ENCODE measurements at regions not wholly inside any gene's neighbourhood (a gene's known extent, or its start where the extent isn't known, plus 50 kb on each side); places are given as distances from the start of the nearest gene placed in this dataset.
"Not testable (repeated sequence)": the region's sequence is repeated elsewhere in the genome, so short reads cannot be mapped to it uniquely, and the experiment has no call there.

GRCh38 chr16:26510924-26511323 lies 555.8 kb upstream of the C16orf82 start:
- DNase-seq = no peak

DNA sequence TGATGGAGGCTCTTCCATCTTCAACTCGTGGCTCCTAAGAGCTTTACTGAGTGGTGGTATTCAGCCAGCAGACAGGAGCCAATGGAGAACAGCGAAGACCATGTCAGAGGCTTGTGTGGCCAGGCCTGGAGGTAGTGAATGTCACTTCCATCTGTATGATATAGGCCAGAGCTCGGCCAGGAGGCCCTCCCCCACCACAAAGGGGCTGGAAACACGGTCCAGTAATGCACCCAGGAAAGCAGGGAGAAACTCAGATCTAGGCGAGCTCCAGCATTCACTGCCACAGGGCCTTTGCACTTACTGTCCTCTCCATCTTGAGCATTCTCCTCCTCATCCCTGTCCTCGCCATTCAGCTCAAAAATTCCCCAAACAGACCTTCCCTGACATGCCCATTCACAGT lies 555.3 kb upstream of the C16orf82 start:
- no peak for DNase-seq

- DNase-seq = no peak
Measured at GRCh38 chr16:26521626-26522025, 545.1 kb upstream of the C16orf82 start.

- DNase-seq = no peak
Measured at GRCh38 chr16:26524281-26524680, 542.4 kb upstream of the C16orf82 start.

DNA sequence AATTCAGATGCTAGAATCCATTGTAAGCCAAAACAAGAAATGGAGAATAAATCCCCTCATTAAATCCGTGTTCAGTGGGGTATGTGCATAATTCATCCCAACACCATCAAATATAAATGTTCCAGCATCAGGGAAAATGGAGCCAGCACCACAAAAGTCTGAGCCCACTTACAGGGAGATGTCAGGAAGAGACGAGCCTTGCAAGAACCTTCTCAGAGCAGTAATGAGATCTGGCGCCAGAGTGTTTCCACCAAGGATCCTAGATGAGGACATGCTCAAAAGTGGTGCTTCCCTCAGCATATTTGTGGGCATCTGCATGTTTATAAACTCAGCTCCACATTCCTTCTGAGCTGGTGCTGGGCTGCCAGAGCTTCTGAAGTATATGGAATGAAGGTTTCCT lies 541.9 kb upstream of the C16orf82 start:
- DNase-seq = no peak

- no peak for DNase-seq
Measured at GRCh38 chr16:26525856-26526255, 540.9 kb upstream of the C16orf82 start.

- DNase-seq = no peak
Measured at GRCh38 chr16:26526633-26527032, 540.1 kb upstream of the C16orf82 start.

DNA sequence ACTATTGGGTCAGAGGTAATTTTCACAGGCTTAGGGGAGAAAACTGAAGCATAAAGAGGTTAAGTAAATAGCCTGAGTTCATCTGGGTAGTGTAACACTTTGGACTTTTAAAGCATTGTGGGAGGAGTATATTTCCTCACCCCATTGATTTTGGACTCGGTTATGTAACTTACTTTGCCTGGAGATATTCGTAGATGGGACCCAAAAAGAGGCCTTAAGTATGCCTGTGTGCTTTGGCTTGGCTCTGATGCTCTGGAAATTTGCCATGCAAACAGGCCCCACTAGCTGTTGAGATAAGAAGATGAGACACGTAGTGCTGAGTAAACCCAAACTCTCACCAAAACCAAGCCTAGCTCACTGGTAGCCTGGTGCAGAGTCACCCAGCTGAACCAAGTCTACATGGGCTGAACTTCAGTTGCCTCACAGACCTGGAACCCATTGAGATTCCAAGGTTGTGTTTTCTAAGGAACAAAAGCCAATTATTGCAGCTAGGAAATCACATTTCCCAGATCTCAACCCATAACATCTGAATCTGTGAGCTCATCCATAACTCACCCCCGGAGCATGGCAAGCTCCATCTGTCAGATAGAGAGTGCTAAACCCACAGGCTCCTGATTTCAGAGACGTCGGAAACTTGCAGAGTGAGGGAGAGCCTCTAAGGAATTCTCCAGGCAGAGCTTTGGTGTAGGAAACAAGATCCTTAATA lies 536.0 kb upstream of the C16orf82 start:
- DNase-seq = no peak

DNA sequence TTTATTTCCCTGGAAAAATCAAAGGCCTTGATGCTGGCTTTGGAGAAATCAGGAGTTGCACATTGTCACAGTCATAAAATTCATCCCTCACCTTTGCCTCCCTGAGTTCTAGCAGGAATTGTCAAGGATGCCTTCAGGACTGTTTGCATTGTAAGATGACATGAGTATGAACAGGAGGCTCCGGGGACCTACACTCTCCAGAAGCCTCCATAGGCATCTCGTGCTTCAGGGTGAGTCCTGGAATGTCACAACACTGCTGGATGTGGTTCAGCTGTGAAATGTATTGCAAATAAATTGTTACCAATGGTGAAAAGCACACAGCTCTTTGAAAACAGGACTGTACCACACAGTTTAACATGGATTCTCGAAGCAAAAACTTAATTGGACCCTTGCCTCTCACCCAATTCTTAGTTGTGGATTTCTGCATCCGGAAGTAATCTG lies 535.4 kb upstream of the C16orf82 start:
- DNase-seq = no peak

DNA sequence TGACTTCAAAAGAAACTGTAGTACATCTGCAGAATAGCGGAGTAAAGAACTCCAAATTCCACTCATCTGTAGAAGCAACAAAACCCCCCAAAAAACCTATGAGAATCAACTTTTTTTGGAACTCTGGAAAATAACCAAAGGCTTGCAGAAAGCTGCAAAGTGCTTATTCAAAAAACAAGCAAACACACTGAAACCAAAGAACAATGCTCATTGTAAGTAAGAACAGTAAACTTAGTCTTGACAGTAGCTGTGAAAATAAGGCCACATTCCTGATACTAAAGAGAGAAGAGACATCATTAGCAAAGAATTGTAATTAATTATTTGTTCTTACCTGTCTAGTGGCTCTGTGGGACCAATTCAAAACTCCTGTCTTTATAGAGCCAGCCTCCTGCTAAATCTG lies 534.3 kb upstream of the C16orf82 start:
- DNase-seq = no peak

DNA sequence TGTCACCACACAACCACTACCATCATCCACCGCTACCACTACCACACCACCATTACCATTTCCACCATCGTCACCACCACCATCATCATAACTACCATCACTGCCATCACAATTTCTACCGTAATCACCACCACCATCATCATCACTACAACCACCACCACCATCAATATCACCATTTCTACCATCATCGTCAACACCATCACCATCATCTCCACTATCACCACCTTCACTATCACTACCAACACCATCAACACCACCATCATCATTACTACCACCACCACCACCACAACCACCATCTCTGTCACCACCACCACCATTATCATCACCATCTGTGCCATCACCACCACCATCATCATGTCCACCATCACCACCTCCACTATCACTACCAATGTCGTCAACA lies 524.5 kb upstream of the C16orf82 start:
- DNase-seq = no peak

DNA sequence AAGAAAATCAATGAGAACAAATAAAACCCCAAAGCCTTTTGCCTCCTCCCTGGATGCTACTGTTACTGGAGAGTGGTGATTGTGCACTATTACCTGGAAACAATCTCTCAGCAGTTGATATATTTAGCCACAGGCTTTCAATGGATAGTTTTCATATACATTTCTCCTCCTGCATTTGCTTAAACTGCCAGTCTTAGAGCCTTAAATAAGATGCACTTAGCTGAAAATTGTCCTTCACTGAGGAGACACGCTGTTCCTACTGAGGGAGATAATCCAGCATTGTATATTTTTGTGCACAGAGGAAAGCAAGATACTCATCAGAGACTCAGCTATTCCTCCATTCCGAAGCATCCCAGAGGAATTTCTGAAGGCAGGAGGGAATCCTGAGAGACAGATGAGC lies 520.2 kb upstream of the C16orf82 start:
- DNase-seq = no peak

- DNase-seq = no peak
Measured at GRCh38 chr16:26547681-26548080, 519.0 kb upstream of the C16orf82 start.

DNA sequence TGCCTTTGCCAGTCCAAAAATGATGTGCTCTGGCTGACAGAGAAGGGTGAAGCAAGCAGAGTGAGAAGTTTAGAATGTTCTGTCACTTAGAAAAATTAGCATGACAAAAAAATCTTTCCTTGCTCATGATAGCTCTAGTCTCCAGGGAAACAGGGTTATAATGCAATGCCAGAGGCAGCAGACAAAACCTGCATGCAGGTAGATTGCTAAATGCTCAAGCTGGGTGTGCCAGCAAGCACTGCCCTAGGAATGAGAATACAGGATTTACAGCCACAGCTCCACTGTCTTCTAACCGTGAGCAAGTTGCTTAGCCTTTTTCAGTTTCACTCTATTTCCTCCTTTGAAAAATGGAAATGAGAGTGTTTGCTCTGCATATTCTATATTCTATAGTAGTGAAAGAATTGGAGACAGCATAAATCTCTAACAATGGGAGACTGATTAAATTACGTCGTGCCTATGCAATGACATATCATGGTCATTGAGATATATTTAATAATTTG lies 516.6 kb upstream of the C16orf82 start:
- no peak for DNase-seq

GRCh38 chr16:26554030-26554429 lies 512.7 kb upstream of the C16orf82 start:
- no peak for DNase-seq

DNA sequence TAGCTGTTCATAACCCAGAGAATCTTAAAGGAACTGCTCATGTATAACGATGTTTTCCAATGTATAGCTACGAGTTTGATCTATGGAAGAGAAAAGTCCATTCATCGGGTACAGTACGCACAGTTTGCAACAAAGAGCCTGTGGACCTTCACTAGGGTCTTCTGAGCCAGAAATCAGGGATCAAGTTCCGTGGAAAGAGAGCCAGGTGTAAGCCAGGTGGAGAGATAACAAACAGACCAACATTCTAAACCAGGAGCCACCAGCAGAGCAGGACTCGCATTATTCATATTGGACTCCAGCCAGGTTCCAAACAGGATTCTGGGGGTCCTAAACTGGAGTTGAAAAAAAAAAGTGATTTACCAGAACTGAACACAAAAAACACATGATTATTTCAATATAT lies 505.4 kb upstream of the C16orf82 start:
- DNase-seq = no peak

GRCh38 chr16:26563018-26563417 lies 503.7 kb upstream of the C16orf82 start:
- DNase-seq = no peak

DNA sequence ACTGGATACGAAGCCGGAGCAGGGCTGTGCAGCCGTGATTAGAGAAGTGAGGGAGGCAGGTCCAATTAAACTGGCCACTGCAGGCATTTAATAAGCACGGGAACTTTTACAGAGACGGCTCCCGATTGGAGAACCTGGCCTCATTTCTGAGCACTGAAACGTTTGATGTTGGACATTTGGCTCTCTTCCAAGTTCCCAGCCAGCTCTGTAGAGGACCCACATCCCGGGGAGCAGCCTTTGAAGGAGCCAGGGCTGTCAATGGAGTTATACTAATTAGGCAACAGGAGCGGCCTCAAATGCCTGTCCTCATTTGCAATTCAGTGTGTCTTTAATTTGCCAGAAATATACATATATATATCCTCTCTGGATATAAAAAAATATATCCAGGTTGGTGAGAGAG lies 499.4 kb upstream of the C16orf82 start:
- DNase-seq = no peak

DNA sequence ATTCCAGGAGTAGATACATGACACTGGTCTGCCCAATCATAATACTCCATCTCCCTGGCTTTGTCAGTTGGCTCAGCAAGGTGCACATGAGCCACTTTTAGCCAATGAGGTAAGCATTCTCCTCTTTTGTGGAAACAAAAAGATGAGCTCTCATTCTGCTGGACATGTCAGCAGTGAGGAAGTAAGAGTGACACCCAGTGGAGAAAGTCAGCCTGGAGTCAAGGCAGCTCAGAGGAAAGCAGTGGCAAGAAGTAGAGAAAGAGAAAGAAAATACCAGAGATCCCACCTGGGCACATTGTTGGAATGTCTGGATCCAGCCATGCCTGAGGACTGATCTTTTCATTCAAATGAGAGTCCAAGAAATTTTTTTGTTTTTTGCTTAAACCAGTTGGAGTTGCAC lies 496.9 kb upstream of the C16orf82 start:
- DNase-seq = no peak

- no peak for DNase-seq
Measured at GRCh38 chr16:26578748-26579147, 488.0 kb upstream of the C16orf82 start.

- DNase-seq = no peak
Measured at GRCh38 chr16:26583803-26584202, 482.9 kb upstream of the C16orf82 start.

- DNase-seq = no peak
Measured at GRCh38 chr16:26593700-26594099, 473.0 kb upstream of the C16orf82 start.

DNA sequence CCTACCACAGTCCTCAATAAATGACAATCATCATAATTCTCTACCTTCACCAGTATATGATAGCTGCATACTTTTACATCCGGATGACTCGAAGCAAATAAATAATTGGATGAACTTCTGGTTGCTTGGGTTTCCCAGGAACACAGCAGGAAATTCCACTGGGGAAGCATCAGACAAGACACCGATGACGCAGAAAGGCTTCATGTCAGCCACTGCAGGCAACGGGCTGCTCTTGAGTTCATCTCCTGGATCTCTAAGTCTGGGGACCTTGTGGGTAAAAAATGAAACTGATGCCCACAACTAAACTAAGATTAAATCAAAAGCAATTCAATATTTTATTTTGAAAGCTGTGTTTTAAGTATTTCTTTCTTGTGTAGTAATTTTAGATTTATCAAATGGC lies 472.1 kb upstream of the C16orf82 start:
- no peak for DNase-seq

GRCh38 chr16:26595199-26595598 lies 471.5 kb upstream of the C16orf82 start:
- no peak for DNase-seq

GRCh38 chr16:26596033-26596432 lies 470.7 kb upstream of the C16orf82 start:
- DNase-seq = not testable (repeated sequence)

All from T1000 (cell line).